Neural crest cell (in vitro differentiated cells): ENCODE measurements at regions not wholly inside any gene's neighbourhood (a gene's known extent, or its start where the extent isn't known, plus 50 kb on each side); places are given as distances from the start of the nearest gene placed in this dataset.

Experiments
- DNase-seq: peaks from one replicate; pipeline ENCODE4 v3.0.0; 2021; ENCODE audit warnings: low read depth, mixed read lengths, low spot score
- H3K27ac Mint-ChIP-seq: one replicate; pipeline ENCODE4 v1.8.0; 2021; ENCODE audit warnings: mild to moderate bottlenecking, mixed read lengths; ENCODE audit not compliant: unreplicated experiment
- H3K27me3 Mint-ChIP-seq: 2 replicates; pipeline ENCODE4 v1.8.0; 2021; ENCODE audit warnings: low read depth, mild to moderate bottlenecking, mixed read lengths
- H3K36me3 Mint-ChIP-seq: 2 replicates; pipeline ENCODE4 v1.8.0; 2021; ENCODE audit warnings: low read depth, mild to moderate bottlenecking, mixed read lengths
- H3K4me1 Mint-ChIP-seq: 2 replicates; pipeline ENCODE4 v1.8.0; 2021; ENCODE audit warnings: mixed read lengths
- H3K4me3 Mint-ChIP-seq: one replicate; pipeline ENCODE4 v1.8.0; 2021; ENCODE audit warnings: mild to moderate bottlenecking, mixed read lengths
- H3K9me3 Mint-ChIP-seq: 2 replicates; pipeline ENCODE4 v1.8.0; 2021; ENCODE audit warnings: mixed read lengths
- CTCF ChIP-seq: fragments of 200-600 bp; sonication (generic); conservative IDR thresholded peaks from 2 replicates; pipeline ENCODE4 v1.5.0; 2021; ENCODE audit warnings: antibody characterized with exemption, mild to moderate bottlenecking

DNA sequence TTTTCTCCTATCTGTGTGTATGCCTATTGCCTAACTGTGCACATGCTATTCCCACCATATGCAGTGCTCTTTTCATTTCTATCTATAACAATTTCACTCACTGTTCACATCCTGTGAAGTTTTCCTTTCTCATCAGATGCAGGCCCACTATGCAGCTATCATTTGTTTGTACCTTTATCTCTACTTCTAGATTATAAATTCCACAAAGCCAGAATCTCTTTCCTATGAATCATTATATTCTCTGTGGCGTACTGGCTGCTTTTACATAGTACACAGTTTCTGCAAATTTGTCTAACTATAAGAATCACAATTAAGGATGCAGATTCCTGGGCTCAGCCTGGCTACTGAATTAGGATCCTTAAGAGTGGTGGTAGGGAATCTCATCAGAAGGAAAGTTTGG is 600.8 kb upstream of the ARRDC3 start:
- Mint-ChIP-seq H3K36me3 (no peaks in the 10 kb centered on the region), H3K4me3 (no peak overlapping the region), H3K27ac (no peak overlapping the region), H3K9me3 (no peaks in the 10 kb centered on the region), H3K4me1 (peaks cover 9% of the 10 kb centered on the region), H3K27me3 (no peaks in the 10 kb centered on the region)
- no peak for DNase-seq
- no peak for TF ChIP-seq CTCF

GRCh38 chr5:91978221-91978882 is 595.2 kb upstream of the ARRDC3 start:
- peaks cover 24% of the 10 kb centered on the region for H3K4me1 Mint-ChIP-seq
- H3K36me3 Mint-ChIP-seq, result no peaks in the 10 kb centered on the region
- H3K27me3 Mint-ChIP-seq, result no peaks in the 10 kb centered on the region
- no peak overlapping the region for H3K27ac Mint-ChIP-seq
- DNase-seq, result no peak
- H3K4me3 Mint-ChIP-seq, result no peak overlapping the region
- H3K9me3 Mint-ChIP-seq, result peaks cover 3% of the 10 kb centered on the region
- no peak for TF ChIP-seq CTCF

DNA sequence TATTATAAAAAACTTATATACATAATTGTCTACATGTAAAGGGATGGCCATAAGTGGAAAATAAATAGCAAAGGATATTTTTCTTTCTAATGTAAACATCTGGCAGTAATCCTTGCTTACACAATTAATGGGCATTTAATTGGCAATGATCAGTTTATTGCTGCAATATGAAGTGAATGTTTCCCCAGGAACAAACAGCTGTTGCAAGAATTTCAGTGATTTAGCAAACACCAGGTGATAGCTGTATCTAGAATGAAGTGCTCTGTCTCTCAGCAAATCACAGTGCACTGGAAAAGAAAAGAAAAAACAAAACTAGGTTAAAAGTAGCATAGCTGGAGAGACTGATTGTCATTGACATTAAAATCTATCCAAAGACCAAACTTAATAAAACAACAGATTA is 594.5 kb upstream of the ARRDC3 start:
- peaks cover 24% of the 10 kb centered on the region for H3K4me1 Mint-ChIP-seq
- H3K27me3 Mint-ChIP-seq, result no peaks in the 10 kb centered on the region
- no peaks in the 10 kb centered on the region for H3K36me3 Mint-ChIP-seq
- no peak overlapping the region for H3K27ac Mint-ChIP-seq
- no peak for DNase-seq
- TF ChIP-seq CTCF, result no peak
- no peak overlapping the region for H3K4me3 Mint-ChIP-seq
- H3K9me3 Mint-ChIP-seq, result peaks cover 3% of the 10 kb centered on the region

GRCh38 chr5:91976451-91976850 is 593.3 kb upstream of the ARRDC3 start:
- Mint-ChIP-seq H3K27me3 (no peaks in the 10 kb centered on the region), H3K4me1 (peaks cover 24% of the 10 kb centered on the region), H3K36me3 (no peaks in the 10 kb centered on the region), H3K4me3 (no peak overlapping the region), H3K27ac (no peak overlapping the region), H3K9me3 (peaks cover 3% of the 10 kb centered on the region)
- no peak for DNase-seq
- no peak for TF ChIP-seq CTCF

DNA sequence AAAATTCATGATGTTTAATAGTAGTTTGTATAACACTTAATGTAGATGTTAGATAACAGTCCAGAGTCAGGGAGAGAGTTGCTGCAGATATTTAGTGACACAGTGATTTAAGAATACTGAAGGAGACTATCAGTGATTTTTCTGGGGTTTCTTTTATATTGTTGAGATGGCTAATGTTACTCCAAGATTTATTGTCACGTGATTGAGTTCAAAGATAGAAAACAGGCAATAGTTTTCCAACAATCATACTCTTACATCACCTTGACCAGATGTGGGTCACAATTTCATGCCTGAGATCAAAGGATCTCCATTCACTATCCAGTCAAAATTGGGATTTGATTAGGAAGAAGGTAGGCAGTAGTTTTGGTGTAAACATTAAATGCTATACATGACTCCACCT is 580.0 kb upstream of the ARRDC3 start:
- H3K4me3 Mint-ChIP-seq, result no peak overlapping the region
- H3K27ac Mint-ChIP-seq, result no peak overlapping the region
- H3K27me3 Mint-ChIP-seq, result no peaks in the 10 kb centered on the region
- H3K4me1 Mint-ChIP-seq, result no peaks in the 10 kb centered on the region
- DNase-seq, result no peak
- no peak for TF ChIP-seq CTCF
- peaks cover 2% of the 10 kb centered on the region for H3K36me3 Mint-ChIP-seq
- H3K9me3 Mint-ChIP-seq, result peaks cover 5% of the 10 kb centered on the region

GRCh38 chr5:91957666-91958065 is 574.5 kb upstream of the ARRDC3 start:
- Mint-ChIP-seq H3K4me3 (no peak overlapping the region), H3K36me3 (no peaks in the 10 kb centered on the region), H3K27me3 (no peaks in the 10 kb centered on the region), H3K27ac (no peak overlapping the region), H3K9me3 (peaks cover 3% of the 10 kb centered on the region), H3K4me1 (no peaks in the 10 kb centered on the region)
- DNase-seq, result no peak
- no peak for TF ChIP-seq CTCF
